Stimulated activated CD4-positive, alpha-beta T cell treated with anti-CD3 and anti-CD28 coated beads, TNF-alpha, amount 100 ng/mL, for 24 hours (primary cell): ENCODE measurements at regions not wholly inside any gene's neighbourhood (a gene's known extent, or its start where the extent isn't known, plus 50 kb on each side); places are given as distances from the start of the nearest gene placed in this dataset.

Source experiments
- DNase-seq, 3 experiments: peaks; one replicate each; pipeline ENCODE4 v3.0.0-alpha.2; 2020; ENCODE audit warnings: low read depth in 3 of 3

- no peak for DNase-seq
Measured at GRCh38 chr4:24164797-24165196, 274.9 kb upstream of the PPARGC1A start.

GRCh38 chr4:24164054-24164693, 274.3 kb upstream of the PPARGC1A start:
- DNase-seq = no peak

- no peak for DNase-seq
Measured at GRCh38 chr4:24163314-24163713, 273.5 kb upstream of the PPARGC1A start.

- no peak for DNase-seq
Measured at GRCh38 chr4:24160358-24160757, 270.5 kb upstream of the PPARGC1A start.

- no peak for DNase-seq
Measured at GRCh38 chr4:24158031-24158430, 268.2 kb upstream of the PPARGC1A start.

- no peak for DNase-seq
Measured at GRCh38 chr4:24150034-24150433, 260.2 kb upstream of the PPARGC1A start.

GRCh38 chr4:24146127-24146526, 256.3 kb upstream of the PPARGC1A start:
- DNase-seq = no peak

GRCh38 chr4:24145591-24145990, 255.7 kb upstream of the PPARGC1A start:
- DNase-seq = no peak

- no peak for DNase-seq
Measured at GRCh38 chr4:24144381-24144780, 254.5 kb upstream of the PPARGC1A start.

GRCh38 chr4:24143741-24144140, 253.9 kb upstream of the PPARGC1A start:
- no peak for DNase-seq

- DNase-seq = no peak
Measured at GRCh38 chr4:24141836-24142235, 252.0 kb upstream of the PPARGC1A start.

- no peak for DNase-seq
Measured at GRCh38 chr4:24140892-24141291, 251.0 kb upstream of the PPARGC1A start.

GRCh38 chr4:24137671-24138601, 248.1 kb upstream of the PPARGC1A start:
- no peak for DNase-seq

- DNase-seq = no peak
Measured at GRCh38 chr4:24131954-24132673, 242.3 kb upstream of the PPARGC1A start.

GRCh38 chr4:24130637-24131036, 240.8 kb upstream of the PPARGC1A start:
- DNase-seq = no peak

GRCh38 chr4:24126776-24127175, 236.9 kb upstream of the PPARGC1A start:
- no peak for DNase-seq

GRCh38 chr4:24121395-24122175, 231.7 kb upstream of the PPARGC1A start:
- no peak for DNase-seq

GRCh38 chr4:24117975-24118374, 228.1 kb upstream of the PPARGC1A start:
- DNase-seq = no peak

GRCh38 chr4:24116107-24116506, 226.3 kb upstream of the PPARGC1A start:
- no peak for DNase-seq

- DNase-seq = no peak
Measured at GRCh38 chr4:24114919-24115500, 225.2 kb upstream of the PPARGC1A start.

GRCh38 chr4:24114444-24114843, 224.6 kb upstream of the PPARGC1A start:
- DNase-seq = no peak
